RWPE2 (cell line): ENCODE measurements at regions not wholly inside any gene's neighbourhood (a gene's known extent, or its start where the extent isn't known, plus 50 kb on each side); places are given as distances from the start of the nearest gene placed in this dataset.

ENCODE experiments used
- ATAC-seq: fragments of 200-7000 bp; cut with Tn5 transposase; 3 replicates; pipeline ENCODE4 v1.9.1; 2021; ENCODE audit warnings: low read depth
- DNase-seq: peaks from one replicate; pipeline ENCODE4 v3.0.0-alpha.2; 2020; ENCODE audit warnings: low spot score
- H3K27ac ChIP-seq: fragments of 450-650 bp; 2 replicates; pipeline ENCODE4 v1.5.1; 2017; ENCODE audit warnings: mild to moderate bottlenecking; ENCODE audit not compliant: poor library complexity, severe bottlenecking
- H3K27me3 ChIP-seq: fragments of 250-450 bp; sonication (Bioruptor Pico); 2 replicates; pipeline ENCODE4 v1.5.1; 2021; ENCODE audit warnings: mild to moderate bottlenecking, moderate library complexity; ENCODE audit not compliant: insufficient read depth, poor library complexity, severe bottlenecking
- H3K36me3 ChIP-seq: fragments of 250-450 bp; sonication (Bioruptor Pico); 2 replicates; pipeline ENCODE4 v1.5.1; 2020; ENCODE audit warnings: low read depth, mild to moderate bottlenecking, moderate library complexity
- H3K4me1 ChIP-seq: fragments of 250-450 bp; sonication (Bioruptor Pico); 2 replicates; pipeline ENCODE4 v1.5.1; 2021; ENCODE audit warnings: mild to moderate bottlenecking, moderate library complexity; ENCODE audit not compliant: insufficient read depth, poor library complexity, severe bottlenecking
- H3K4me3 ChIP-seq: fragments of 250-450 bp; sonication (Bioruptor Pico); 2 replicates; pipeline ENCODE4 v1.5.1; 2021; ENCODE audit warnings: mild to moderate bottlenecking, moderate library complexity; ENCODE audit not compliant: severe bottlenecking
- H3K9me3 ChIP-seq: fragments of 250-450 bp; sonication (Bioruptor Pico); 2 replicates; pipeline ENCODE4 v1.5.1; 2021; ENCODE audit warnings: mild to moderate bottlenecking, moderate library complexity; ENCODE audit not compliant: severe bottlenecking
- CTCF ChIP-seq: fragments of 450-650 bp; IDR thresholded peaks from one replicate; pipeline ENCODE4 v1.5.1; 2017; ENCODE audit warnings: mild to moderate bottlenecking, moderate library complexity; ENCODE audit not compliant: poor library complexity, severe bottlenecking

GRCh38 chr6:22794844-22795243 lies 225.5 kb downstream of the HDGFL1 start:
- Histone ChIP-seq H3K9me3 (peaks cover 2% of the 10 kb centered on the region), H3K36me3 (no peaks in the 10 kb centered on the region), H3K4me1 (no peaks in the 10 kb centered on the region), H3K27me3 (no peaks in the 10 kb centered on the region), H3K27ac (no peak overlapping the region), H3K4me3 (no peak overlapping the region)
- DNase-seq (no peak), ATAC-seq (no peak)
- no peak for TF ChIP-seq CTCF

GRCh38 chr6:22800451-22800850 lies 231.1 kb downstream of the HDGFL1 start:
- ATAC-seq, result no peak
- H3K4me3 ChIP-seq, result no peak overlapping the region
- no peak overlapping the region for H3K27ac ChIP-seq
- TF ChIP-seq CTCF, result no peak
- no peaks in the 10 kb centered on the region for H3K27me3 ChIP-seq
- no peaks in the 10 kb centered on the region for H3K4me1 ChIP-seq
- H3K9me3 ChIP-seq, result no peaks in the 10 kb centered on the region
- no peaks in the 10 kb centered on the region for H3K36me3 ChIP-seq
- DNase-seq, result no peak

GRCh38 chr6:22801831-22802230 lies 232.5 kb downstream of the HDGFL1 start:
- Histone ChIP-seq H3K36me3 (no peaks in the 10 kb centered on the region), H3K27ac (no peak overlapping the region), H3K4me3 (no peak overlapping the region), H3K9me3 (no peaks in the 10 kb centered on the region), H3K27me3 (no peaks in the 10 kb centered on the region), H3K4me1 (no peaks in the 10 kb centered on the region)
- no peak for ATAC-seq
- TF ChIP-seq CTCF, result no peak
- no peak for DNase-seq

- TF ChIP-seq CTCF, result no peak
- no peaks in the 10 kb centered on the region for H3K27me3 ChIP-seq
- no peaks in the 10 kb centered on the region for H3K36me3 ChIP-seq
- H3K4me3 ChIP-seq, result no peak overlapping the region
- H3K27ac ChIP-seq, result no peak overlapping the region
- DNase-seq, result no peak
- no peaks in the 10 kb centered on the region for H3K4me1 ChIP-seq
- H3K9me3 ChIP-seq, result no peaks in the 10 kb centered on the region
- no peak for ATAC-seq
These were observed 235.4 kb downstream of the HDGFL1 start for GRCh38 chr6:22804620-22805261.

- Histone ChIP-seq H3K4me1 (no peaks in the 10 kb centered on the region), H3K27me3 (no peaks in the 10 kb centered on the region), H3K9me3 (no peaks in the 10 kb centered on the region), H3K27ac (no peak overlapping the region), H3K36me3 (no peaks in the 10 kb centered on the region), H3K4me3 (no peak overlapping the region)
- DNase-seq, result no peak
- TF ChIP-seq CTCF, result no peak
- no peak for ATAC-seq
These were observed 237.9 kb downstream of the HDGFL1 start for GRCh38 chr6:22807261-22807660.
